GM13977 (cell line): ENCODE measurements at regions not wholly inside any gene's neighbourhood (a gene's known extent, or its start where the extent isn't known, plus 50 kb on each side); places are given as distances from the start of the nearest gene placed in this dataset.

Source experiments
- DNase-seq: peaks from one replicate; pipeline ENCODE4 v3.0.0; 2012; ENCODE audit warnings: low spot score
- in situ Hi-C: fragments of 300-500 bp; cut with MboI; formaldehyde crosslinking; loops from one replicate; pipeline ENCODE4 v1.12.0; 2022; ENCODE audit warnings: low sequenced_read_pairs, low pct_unique_long_range_greater_than_20kb, mixed read lengths, inconsistent platforms; ENCODE audit not compliant: unreplicated experiment
- TF ChIP-seq, protein P1 (sequence below): IDR thresholded peaks from 2 replicates; pipeline ENCODE4 v1.5.1; 2012; ENCODE audit warnings: mild to moderate bottlenecking, control low read depth; ENCODE audit not compliant: insufficient read depth; ENCODE audit errors: extremely low read depth, missing control alignments

DNA sequence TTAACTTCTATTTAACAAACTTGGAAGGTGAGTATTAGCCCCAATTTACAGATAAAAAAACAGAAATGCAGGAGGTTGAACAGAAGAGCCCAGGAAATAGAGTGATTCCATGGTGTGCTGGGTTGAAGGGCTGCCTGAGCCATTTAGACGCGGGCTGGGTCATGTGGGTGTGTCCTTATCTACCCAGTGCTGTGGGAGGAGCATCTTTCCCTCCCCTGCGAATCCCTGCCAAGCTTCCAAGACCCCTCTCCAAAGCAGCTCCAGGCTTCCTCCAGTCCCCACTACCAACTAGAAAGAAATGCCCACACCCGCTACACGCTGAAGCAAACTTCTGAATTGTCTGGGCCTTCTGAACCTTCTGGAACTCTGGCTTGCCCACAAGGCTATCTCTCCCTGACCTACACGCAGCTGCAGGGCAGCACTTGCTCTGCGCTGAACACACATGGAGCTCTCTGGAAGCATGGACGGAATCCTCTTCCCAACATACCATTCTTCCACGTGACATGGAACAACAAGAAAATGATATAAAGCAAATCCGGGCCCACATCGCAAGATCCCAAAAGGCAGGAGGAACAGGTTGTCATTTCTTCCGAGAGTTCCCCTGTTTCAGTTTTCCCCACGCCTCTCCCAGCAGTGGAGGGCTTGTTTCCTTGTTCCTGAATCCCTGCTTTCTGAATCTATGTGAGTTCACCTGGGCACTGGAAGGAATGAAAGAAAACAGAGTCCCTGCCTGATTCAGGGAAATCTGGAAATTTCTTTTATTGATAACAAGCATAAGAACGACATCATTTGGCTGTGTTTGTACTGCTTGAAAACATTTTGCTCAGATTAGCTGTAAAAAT, 562.7 kb upstream of the ID2 start:
- no peak for DNase-seq
- in situ Hi-C loops: no loop called here
- TF ChIP-seq, protein P1, sequence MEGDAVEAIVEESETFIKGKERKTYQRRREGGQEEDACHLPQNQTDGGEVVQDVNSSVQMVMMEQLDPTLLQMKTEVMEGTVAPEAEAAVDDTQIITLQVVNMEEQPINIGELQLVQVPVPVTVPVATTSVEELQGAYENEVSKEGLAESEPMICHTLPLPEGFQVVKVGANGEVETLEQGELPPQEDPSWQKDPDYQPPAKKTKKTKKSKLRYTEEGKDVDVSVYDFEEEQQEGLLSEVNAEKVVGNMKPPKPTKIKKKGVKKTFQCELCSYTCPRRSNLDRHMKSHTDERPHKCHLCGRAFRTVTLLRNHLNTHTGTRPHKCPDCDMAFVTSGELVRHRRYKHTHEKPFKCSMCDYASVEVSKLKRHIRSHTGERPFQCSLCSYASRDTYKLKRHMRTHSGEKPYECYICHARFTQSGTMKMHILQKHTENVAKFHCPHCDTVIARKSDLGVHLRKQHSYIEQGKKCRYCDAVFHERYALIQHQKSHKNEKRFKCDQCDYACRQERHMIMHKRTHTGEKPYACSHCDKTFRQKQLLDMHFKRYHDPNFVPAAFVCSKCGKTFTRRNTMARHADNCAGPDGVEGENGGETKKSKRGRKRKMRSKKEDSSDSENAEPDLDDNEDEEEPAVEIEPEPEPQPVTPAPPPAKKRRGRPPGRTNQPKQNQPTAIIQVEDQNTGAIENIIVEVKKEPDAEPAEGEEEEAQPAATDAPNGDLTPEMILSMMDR: no peak

DNA sequence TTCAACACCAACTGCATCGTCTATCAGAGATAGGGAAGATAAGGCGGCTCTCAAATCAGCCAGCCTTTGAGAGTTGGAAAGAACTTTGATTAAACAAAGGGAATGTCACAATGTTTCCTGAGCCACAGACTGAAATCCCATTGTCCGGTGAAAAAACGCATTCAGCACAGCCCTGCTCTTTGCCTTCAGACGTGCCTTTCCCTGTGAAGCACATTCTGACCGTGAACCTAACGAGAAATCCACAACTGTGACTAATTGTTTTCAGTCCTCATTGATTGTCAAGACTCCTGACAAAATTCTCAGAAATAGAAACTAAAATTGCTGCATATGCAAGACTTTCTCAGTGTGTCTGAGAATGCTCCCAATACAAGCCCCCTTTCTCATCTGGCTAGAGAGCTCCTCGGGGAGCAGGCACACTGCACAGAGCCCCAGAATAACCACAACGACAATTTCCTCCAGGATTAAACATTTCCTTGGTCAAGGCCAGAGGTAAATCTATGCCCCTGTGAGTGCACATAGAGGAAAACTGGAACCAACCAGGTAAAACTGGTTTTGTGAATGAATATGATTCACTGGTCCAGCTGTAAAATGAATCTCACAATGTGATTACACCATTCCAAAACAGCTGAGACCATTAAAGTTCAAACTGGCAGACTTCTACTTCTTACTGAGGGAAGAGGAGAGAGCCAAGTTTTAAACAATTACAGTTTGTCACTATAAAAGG, 561.9 kb upstream of the ID2 start:
- no peak for DNase-seq
- TF ChIP-seq, protein P1: no peak
- in situ Hi-C loops: no loop called here

DNA sequence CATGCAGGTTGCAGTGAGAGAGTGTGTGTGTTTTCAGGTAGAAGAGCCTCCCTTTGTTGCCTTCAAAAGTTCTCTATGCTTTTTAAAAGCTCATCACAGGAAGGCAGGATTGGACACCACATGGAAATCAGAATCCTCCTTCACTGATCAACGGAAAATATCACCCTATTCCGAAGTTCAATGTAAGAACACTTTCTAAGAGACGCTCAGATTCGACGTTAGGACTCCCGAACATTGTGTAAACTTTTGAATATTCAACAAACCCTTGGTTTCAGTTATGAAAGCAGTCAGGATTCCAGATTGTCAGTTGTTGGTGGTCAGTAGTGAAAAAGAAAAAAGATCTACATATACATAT, 561.4 kb upstream of the ID2 start:
- DNase-seq: no peak
- TF ChIP-seq, protein P1: no peak
- in situ Hi-C loops: no loop called here

- TF ChIP-seq, protein P1: no peak
- no peak for DNase-seq
- in situ Hi-C loops: no loop called here
Measured at GRCh38 chr2:8121022-8121825, 560.6 kb upstream of the ID2 start.

DNA sequence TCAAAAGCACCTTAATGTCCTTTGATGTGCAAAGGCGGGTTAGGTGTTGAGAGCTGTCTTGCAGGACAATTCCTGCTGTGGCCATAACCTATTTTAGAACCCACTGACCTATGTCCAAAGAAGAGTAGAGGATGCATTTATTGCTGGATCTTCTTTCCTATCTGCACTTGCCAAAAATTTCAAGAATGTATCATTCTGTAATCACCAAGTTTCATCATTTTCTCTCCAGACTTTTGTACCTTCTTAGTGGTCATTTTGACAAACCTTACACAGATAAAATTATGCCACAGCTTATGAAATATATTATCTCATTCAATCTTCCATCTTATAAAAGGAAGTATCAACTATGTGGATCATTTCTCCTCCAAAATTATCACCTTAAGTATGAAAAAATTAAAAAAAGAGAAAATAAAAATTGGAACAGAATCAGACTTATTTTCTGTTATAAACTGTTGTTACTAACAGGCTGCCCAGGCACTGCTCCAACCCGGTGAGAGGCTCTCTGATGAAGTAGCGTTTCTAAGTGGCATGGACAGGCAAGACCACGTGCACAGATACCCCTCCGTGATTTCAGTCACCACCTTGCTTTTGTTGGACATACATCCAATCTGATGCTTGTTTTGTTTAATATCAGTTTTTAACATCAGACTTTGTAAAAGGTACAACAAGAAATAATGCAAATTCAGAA, 559.9 kb upstream of the ID2 start:
- no peak for DNase-seq
- in situ Hi-C loops: no loop called here
- TF ChIP-seq, protein P1: no peak

DNA sequence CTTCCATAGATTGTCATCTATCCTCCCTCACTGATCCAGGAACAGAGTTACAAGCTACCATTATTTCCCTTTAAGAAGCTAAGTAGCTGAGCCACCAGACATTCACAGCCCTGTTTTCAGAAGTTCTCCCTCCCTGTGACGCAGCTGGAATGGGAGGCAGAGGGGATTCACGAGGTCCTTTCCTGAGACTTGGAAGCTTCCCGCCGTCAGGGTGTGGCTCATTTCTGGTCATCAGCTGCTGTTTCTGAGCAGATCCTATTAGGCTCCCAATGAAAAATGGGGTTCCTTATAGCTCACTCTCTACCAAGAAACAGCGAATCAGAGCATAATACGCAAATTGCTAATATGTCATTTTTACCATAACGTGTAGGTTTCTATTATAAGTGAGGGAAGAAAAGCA, 559.3 kb upstream of the ID2 start:
- in situ Hi-C loops: no loop called here

More for the DNA sequence above, 559.3 kb upstream of the ID2 start:
- no peak for DNase-seq
- TF ChIP-seq, protein P1: no peak
